Nephron progenitor cell (in vitro differentiated cells): ENCODE measurements at regions not wholly inside any gene's neighbourhood (a gene's known extent, or its start where the extent isn't known, plus 50 kb on each side); places are given as distances from the start of the nearest gene placed in this dataset.

Source experiments
- DNase-seq: peaks from one replicate; pipeline ENCODE4 v3.0.0; 2021
- H3K27ac Mint-ChIP-seq: 2 replicates; pipeline ENCODE4 v1.8.0; 2021; ENCODE audit warnings: mild to moderate bottlenecking, moderate library complexity, mixed read lengths
- H3K27me3 Mint-ChIP-seq: 2 replicates; pipeline ENCODE4 v1.8.0; 2021; ENCODE audit warnings: mild to moderate bottlenecking, low read depth, mixed read lengths; ENCODE audit not compliant: poor library complexity
- H3K36me3 Mint-ChIP-seq: 2 replicates; pipeline ENCODE4 v1.8.0; 2021; ENCODE audit warnings: low read depth, mixed read lengths
- H3K4me1 Mint-ChIP-seq: 2 replicates; pipeline ENCODE4 v1.8.0; 2021; ENCODE audit warnings: mixed read lengths
- H3K4me3 Mint-ChIP-seq: 2 replicates; pipeline ENCODE4 v1.8.0; 2021; ENCODE audit warnings: mild to moderate bottlenecking, moderate library complexity, mixed read lengths
- H3K9me3 Mint-ChIP-seq: 2 replicates; pipeline ENCODE4 v1.8.0; 2021; ENCODE audit warnings: mild to moderate bottlenecking, moderate library complexity, mixed read lengths
- TF ChIP-seq, protein P1 (sequence below): fragments of 200-600 bp; sonication (generic); IDR thresholded peaks from 2 replicates; pipeline ENCODE4 v1.5.0; 2021; ENCODE audit warnings: antibody characterized with exemption

DNA sequence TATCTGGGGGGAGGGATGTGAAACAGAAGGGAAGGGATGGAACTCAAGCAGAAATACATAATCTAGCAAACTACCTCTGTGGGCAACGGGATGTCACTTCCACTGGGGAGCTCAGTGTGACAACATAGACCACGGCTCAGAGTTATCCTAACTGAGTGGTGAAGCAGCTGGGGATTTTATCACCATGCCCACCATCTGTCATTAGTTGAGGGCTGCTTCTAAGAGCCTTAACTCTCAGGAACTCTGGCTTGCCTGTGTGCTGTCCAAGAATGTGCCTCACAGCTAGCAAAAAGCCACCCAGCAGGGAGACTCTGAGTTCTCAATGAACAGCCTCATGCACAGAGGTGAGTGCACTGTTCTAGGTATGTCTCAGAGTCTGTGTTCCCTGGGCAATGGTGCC, 90.6 kb upstream of the CXCL14 start:
- Mint-ChIP-seq H3K36me3 (no peaks in the 10 kb centered on the region), H3K9me3 (no peaks in the 10 kb centered on the region), H3K4me3 (no peak overlapping the region), H3K4me1 (no peaks in the 10 kb centered on the region), H3K27me3 (peaks cover 14% of the 10 kb centered on the region), H3K27ac (no peak overlapping the region)
- TF ChIP-seq, protein P1, sequence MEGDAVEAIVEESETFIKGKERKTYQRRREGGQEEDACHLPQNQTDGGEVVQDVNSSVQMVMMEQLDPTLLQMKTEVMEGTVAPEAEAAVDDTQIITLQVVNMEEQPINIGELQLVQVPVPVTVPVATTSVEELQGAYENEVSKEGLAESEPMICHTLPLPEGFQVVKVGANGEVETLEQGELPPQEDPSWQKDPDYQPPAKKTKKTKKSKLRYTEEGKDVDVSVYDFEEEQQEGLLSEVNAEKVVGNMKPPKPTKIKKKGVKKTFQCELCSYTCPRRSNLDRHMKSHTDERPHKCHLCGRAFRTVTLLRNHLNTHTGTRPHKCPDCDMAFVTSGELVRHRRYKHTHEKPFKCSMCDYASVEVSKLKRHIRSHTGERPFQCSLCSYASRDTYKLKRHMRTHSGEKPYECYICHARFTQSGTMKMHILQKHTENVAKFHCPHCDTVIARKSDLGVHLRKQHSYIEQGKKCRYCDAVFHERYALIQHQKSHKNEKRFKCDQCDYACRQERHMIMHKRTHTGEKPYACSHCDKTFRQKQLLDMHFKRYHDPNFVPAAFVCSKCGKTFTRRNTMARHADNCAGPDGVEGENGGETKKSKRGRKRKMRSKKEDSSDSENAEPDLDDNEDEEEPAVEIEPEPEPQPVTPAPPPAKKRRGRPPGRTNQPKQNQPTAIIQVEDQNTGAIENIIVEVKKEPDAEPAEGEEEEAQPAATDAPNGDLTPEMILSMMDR: no peak
- DNase-seq: no peak

DNA sequence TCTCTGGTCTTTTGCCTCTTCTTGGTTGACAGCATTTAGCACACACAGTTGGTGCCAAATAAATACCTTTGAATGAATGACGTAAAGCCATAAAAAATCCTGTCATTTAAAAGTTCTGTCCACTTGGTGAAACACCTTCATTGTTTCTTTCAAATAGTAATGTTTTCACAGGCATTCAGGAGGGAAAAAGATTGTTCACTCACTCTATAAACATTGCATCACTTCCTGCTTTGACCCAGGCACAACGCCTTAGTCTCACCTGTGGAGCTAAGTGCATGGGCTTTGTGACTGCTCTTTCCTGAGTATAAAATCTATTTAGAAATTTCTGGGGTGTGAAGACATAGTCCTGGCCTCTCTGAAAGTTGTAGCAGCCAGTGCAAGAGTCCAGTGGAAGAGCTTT, 88.9 kb upstream of the CXCL14 start:
- Mint-ChIP-seq H3K27me3 (peaks cover 18% of the 10 kb centered on the region), H3K36me3 (no peaks in the 10 kb centered on the region), H3K9me3 (no peaks in the 10 kb centered on the region), H3K27ac (no peak overlapping the region), H3K4me1 (peaks cover 4% of the 10 kb centered on the region), H3K4me3 (no peak overlapping the region)
- DNase-seq: no peak
- TF ChIP-seq, protein P1: no peak

DNA sequence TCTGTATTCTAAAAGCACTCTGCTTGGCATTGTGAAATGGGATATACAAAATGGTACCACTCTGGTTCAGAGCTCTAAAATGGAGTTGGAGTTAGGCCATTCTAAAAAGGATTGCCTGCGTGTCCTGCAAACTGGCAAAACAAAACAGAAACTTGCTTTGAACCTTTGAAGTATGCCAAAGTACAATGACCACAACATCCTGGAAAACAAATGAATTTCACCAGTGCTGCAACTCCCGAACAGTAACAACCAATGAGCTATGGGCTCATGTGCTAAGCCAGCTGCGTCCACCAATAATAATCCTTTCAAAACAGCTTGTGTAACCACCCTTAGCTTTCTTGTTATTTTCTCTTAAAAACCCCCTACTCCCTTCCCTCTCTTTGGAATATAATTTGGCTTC, 88.4 kb upstream of the CXCL14 start:
- no peak overlapping the region for H3K27ac Mint-ChIP-seq
- H3K4me3 Mint-ChIP-seq: no peak overlapping the region
- no peaks in the 10 kb centered on the region for H3K36me3 Mint-ChIP-seq
- H3K4me1 Mint-ChIP-seq: peaks cover 7% of the 10 kb centered on the region
- TF ChIP-seq, protein P1: no peak
- H3K27me3 Mint-ChIP-seq: peaks cover 17% of the 10 kb centered on the region
- no peaks in the 10 kb centered on the region for H3K9me3 Mint-ChIP-seq
- DNase-seq: no peak

DNA sequence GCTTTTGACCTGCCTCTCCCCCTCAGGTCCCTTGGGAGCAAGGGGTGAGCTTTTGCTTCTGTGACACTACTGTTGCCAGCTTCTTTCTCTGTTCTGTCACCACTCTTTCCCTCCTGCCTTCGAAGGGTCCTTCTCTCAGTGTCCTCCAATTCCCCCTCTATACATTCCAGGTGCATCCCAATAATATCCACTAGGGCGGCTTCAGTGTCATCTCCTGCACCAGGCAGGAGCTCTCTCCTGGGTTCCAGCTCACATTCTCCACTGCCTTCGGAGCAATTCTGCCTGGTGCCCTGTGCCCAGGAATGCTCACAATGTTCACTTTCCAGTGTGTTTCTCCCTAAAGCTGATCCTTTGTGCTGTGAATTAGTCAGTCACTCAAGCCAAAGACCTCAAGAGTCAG, 83.9 kb upstream of the CXCL14 start:
- TF ChIP-seq, protein P1: no peak
- Mint-ChIP-seq H3K27me3 (peaks cover 14% of the 10 kb centered on the region), H3K4me3 (no peak overlapping the region), H3K9me3 (peaks cover 10% of the 10 kb centered on the region), H3K27ac (no peak overlapping the region), H3K36me3 (no peaks in the 10 kb centered on the region), H3K4me1 (peaks cover 16% of the 10 kb centered on the region)
- no peak for DNase-seq

DNA sequence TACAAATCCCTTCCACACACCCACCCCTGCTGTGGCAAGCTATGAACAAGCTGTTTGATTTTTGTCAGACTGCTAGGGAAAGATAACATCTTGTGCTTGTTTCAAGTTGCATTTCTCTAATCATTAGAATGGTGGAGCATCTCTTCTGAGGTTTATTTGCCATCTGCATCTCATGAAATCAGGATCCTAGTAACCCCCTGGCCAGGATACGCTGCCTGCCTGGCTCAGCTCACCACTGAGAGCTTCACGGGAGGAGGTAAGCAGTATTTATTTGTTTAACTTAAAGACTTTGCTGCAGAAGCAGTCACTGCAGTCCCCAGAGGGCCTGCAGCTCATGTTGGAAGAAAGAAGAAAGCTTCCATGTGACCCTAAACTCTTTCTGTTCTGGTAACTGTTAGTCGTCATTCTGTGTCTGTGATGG, 83.3 kb upstream of the CXCL14 start:
- peaks cover 14% of the 10 kb centered on the region for H3K27me3 Mint-ChIP-seq
- peaks cover 10% of the 10 kb centered on the region for H3K9me3 Mint-ChIP-seq
- no peaks in the 10 kb centered on the region for H3K36me3 Mint-ChIP-seq
- no peak overlapping the region for H3K4me3 Mint-ChIP-seq
- H3K27ac Mint-ChIP-seq: no peak overlapping the region
- no peak for DNase-seq
- TF ChIP-seq, protein P1: no peak
- H3K4me1 Mint-ChIP-seq: peaks cover 16% of the 10 kb centered on the region

DNA sequence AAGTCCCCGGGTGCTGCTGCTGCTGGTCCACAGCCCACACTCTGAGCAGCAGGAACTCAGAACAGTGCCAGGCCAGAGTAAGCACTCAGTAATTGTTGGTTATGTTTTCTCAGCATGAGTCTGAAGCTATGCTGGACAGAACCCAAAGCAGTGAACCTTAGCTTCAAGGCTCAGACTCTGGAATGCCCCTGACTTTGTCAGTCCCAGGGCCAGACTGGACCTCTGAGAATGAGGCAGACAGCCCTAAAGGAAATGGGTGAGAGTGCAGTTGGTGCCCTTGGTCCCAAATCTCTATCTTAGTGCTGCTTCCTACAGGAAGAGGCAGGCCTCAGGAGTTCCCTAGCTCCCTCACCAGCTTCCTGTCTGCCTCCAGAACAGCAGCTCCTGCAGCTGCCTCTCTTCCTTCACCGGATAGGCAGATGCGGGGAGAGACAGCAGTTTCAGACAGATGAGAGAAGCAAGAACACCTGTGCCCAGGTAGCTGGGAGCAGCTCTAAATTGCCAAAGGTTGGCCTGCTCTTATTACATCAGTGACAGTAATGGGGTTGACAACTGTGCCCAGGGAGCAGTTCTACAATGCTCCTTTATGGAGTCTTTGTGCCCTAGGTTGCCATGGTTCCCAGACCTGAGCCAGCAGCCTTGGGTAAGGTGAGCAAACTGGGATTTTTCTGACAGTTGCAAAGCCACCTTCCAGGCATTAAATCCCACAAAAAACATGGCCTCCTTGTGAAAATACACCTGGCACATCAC, 82.2 kb upstream of the CXCL14 start:
- H3K9me3 Mint-ChIP-seq: peaks cover 10% of the 10 kb centered on the region
- DNase-seq: no peak
- no peaks in the 10 kb centered on the region for H3K36me3 Mint-ChIP-seq
- H3K27ac Mint-ChIP-seq: no peak overlapping the region
- H3K4me1 Mint-ChIP-seq: peaks cover 16% of the 10 kb centered on the region
- TF ChIP-seq, protein P1: no peak
- no peak overlapping the region for H3K4me3 Mint-ChIP-seq
- peaks cover 14% of the 10 kb centered on the region for H3K27me3 Mint-ChIP-seq
